ENCODE measurements at regions not wholly inside any gene's neighbourhood (a gene's known extent, or its start where the extent isn't known, plus 50 kb on each side); places are given as distances from the start of the nearest gene placed in this dataset.

GRCh38 chr1:106435269-106435668 is 621.2 kb upstream of the PRMT6 start:
- Histone ChIP-seq H3K9me3 (no peaks in the 10 kb centered on the region), H3K36me3 (ENCODE audit: control insufficient read depth, insufficient read depth, low read length) (no peaks in the 10 kb centered on the region), H3K4me3 (ENCODE audit: low read depth, low read length) (no peak overlapping the region), H3K27me3 (replicated peaks; ENCODE audit: control insufficient read depth, insufficient read depth, low read length) (no peaks in the 10 kb centered on the region), H3K4me1 (no peaks in the 10 kb centered on the region)
- intact Hi-C loops (cut with micrococcal nuclease; ENCODE audit: unreplicated experiment) = loop anchor here (5.0 kb wide), 1 partner anchor 762 kb away; no protein-coding TSS in a partner anchor
- H3K36me3 Mint-ChIP-seq (ENCODE audit: insufficient read depth, unreplicated experiment) = no peaks in the 10 kb centered on the region
- no peak for DNase-seq
- H3K27me3 Mint-ChIP-seq (ENCODE audit: insufficient read depth, unreplicated experiment) = no peaks in the 10 kb centered on the region
- no TSS peak for BruUV-seq (replicated peaks)
- no peak overlapping the region for H3K27ac Mint-ChIP-seq (ENCODE audit: unreplicated experiment)
- no peak overlapping the region for H3K4me3 Mint-ChIP-seq (ENCODE audit: unreplicated experiment)
- H3K4me1 Mint-ChIP-seq (ENCODE audit: low read depth, unreplicated experiment) = no peaks in the 10 kb centered on the region
- ChIA-PET CTCF (no interaction called here), POLR2A (no interaction called here)
- TF ChIP-seq, protein P1, sequence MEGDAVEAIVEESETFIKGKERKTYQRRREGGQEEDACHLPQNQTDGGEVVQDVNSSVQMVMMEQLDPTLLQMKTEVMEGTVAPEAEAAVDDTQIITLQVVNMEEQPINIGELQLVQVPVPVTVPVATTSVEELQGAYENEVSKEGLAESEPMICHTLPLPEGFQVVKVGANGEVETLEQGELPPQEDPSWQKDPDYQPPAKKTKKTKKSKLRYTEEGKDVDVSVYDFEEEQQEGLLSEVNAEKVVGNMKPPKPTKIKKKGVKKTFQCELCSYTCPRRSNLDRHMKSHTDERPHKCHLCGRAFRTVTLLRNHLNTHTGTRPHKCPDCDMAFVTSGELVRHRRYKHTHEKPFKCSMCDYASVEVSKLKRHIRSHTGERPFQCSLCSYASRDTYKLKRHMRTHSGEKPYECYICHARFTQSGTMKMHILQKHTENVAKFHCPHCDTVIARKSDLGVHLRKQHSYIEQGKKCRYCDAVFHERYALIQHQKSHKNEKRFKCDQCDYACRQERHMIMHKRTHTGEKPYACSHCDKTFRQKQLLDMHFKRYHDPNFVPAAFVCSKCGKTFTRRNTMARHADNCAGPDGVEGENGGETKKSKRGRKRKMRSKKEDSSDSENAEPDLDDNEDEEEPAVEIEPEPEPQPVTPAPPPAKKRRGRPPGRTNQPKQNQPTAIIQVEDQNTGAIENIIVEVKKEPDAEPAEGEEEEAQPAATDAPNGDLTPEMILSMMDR (IDR thresholded peaks at IDR 0.05; ENCODE audit: insufficient read depth in 1 of 2, low read depth in 1 of 2, low read length in 1 of 2, severe bottlenecking in 1 of 2, unreplicated experiment in 1 of 2) = no peak
- no peaks in the 10 kb centered on the region for H3K9me3 Mint-ChIP-seq (ENCODE audit: unreplicated experiment)

GRCh38 chr1:106439475-106439874 is 617.0 kb upstream of the PRMT6 start:
- BruUV-seq (replicated peaks) = no TSS peak
- no peak overlapping the region for H3K27ac Mint-ChIP-seq (ENCODE audit: unreplicated experiment)
- intact Hi-C loops (cut with micrococcal nuclease; ENCODE audit: unreplicated experiment) = loop anchor here (5.0 kb wide), 1 partner anchor 758 kb away; no protein-coding TSS in a partner anchor
- no peaks in the 10 kb centered on the region for H3K4me1 ChIP-seq
- no peak overlapping the region for H3K4me3 ChIP-seq (ENCODE audit: low read depth, low read length)
- TF ChIP-seq, protein P1 (IDR thresholded peaks at IDR 0.05; ENCODE audit: insufficient read depth in 1 of 2, low read depth in 1 of 2, low read length in 1 of 2, severe bottlenecking in 1 of 2, unreplicated experiment in 1 of 2) = no peak
- no peaks in the 10 kb centered on the region for H3K36me3 Mint-ChIP-seq (ENCODE audit: insufficient read depth, unreplicated experiment)
- DNase-seq = no peak
- ChIA-PET CTCF (no interaction called here), POLR2A (no interaction called here)
- no peaks in the 10 kb centered on the region for H3K27me3 Mint-ChIP-seq (ENCODE audit: insufficient read depth, unreplicated experiment)
- H3K9me3 Mint-ChIP-seq (ENCODE audit: unreplicated experiment) = no peaks in the 10 kb centered on the region
- no peaks in the 10 kb centered on the region for H3K36me3 ChIP-seq (ENCODE audit: control insufficient read depth, insufficient read depth, low read length)
- H3K27me3 ChIP-seq (replicated peaks; ENCODE audit: control insufficient read depth, insufficient read depth, low read length) = no peaks in the 10 kb centered on the region
- no peaks in the 10 kb centered on the region for H3K4me1 Mint-ChIP-seq (ENCODE audit: low read depth, unreplicated experiment)
- H3K9me3 ChIP-seq = no peaks in the 10 kb centered on the region
- H3K4me3 Mint-ChIP-seq (ENCODE audit: unreplicated experiment) = no peak overlapping the region

GRCh38 chr1:106447466-106447865 is 609.0 kb upstream of the PRMT6 start:
- H3K27me3 ChIP-seq (replicated peaks; ENCODE audit: control insufficient read depth, insufficient read depth, low read length) = no peaks in the 10 kb centered on the region
- no peaks in the 10 kb centered on the region for H3K9me3 Mint-ChIP-seq (ENCODE audit: unreplicated experiment)
- TF ChIP-seq, protein P1 (IDR thresholded peaks at IDR 0.05; ENCODE audit: insufficient read depth in 1 of 2, low read depth in 1 of 2, low read length in 1 of 2, severe bottlenecking in 1 of 2, unreplicated experiment in 1 of 2) = no peak
- H3K9me3 ChIP-seq = no peaks in the 10 kb centered on the region
- ChIA-PET CTCF (no interaction called here), POLR2A (no interaction called here)
- no peak overlapping the region for H3K4me3 Mint-ChIP-seq (ENCODE audit: unreplicated experiment)
- H3K27me3 Mint-ChIP-seq (ENCODE audit: insufficient read depth, unreplicated experiment) = no peaks in the 10 kb centered on the region
- BruUV-seq (replicated peaks) = no TSS peak
- intact Hi-C loops (cut with micrococcal nuclease; ENCODE audit: unreplicated experiment) = no loop called here
- no peak for DNase-seq
- H3K27ac Mint-ChIP-seq (ENCODE audit: unreplicated experiment) = no peak overlapping the region
- H3K4me3 ChIP-seq (ENCODE audit: low read depth, low read length) = no peak overlapping the region
- H3K36me3 ChIP-seq (ENCODE audit: control insufficient read depth, insufficient read depth, low read length) = no peaks in the 10 kb centered on the region
- H3K4me1 ChIP-seq = no peaks in the 10 kb centered on the region
- no peaks in the 10 kb centered on the region for H3K4me1 Mint-ChIP-seq (ENCODE audit: low read depth, unreplicated experiment)
- H3K36me3 Mint-ChIP-seq (ENCODE audit: insufficient read depth, unreplicated experiment) = no peaks in the 10 kb centered on the region
